Transverse colon (tissue), 4 donors: ENCODE measurements at regions not wholly inside any gene's neighbourhood (a gene's known extent, or its start where the extent isn't known, plus 50 kb on each side); places are given as distances from the start of the nearest gene placed in this dataset.

ENCODE experiments used
- DNase-seq: peaks from one replicate; pipeline ENCODE4 v3.0.0-alpha.2; 2019
- H3K27ac ChIP-seq, 4 donors: fragments of 200-600 bp; sonication (generic); 2 replicates each; pipeline ENCODE4 v1.5.1; 2016 to 2018; ENCODE audit warnings: inconsistent platforms in 4 of 4
- H3K27me3 ChIP-seq: fragments of 200-600 bp; sonication (generic); 2 replicates; pipeline ENCODE4 v1.5.1; 2017; ENCODE audit warnings: inconsistent platforms
- H3K36me3 ChIP-seq, 4 donors: fragments of 200-600 bp; sonication (generic); 2 replicates each; pipeline ENCODE4 v1.5.1; 2017 to 2019; ENCODE audit warnings: inconsistent platforms in 4 of 4
- H3K4me1 ChIP-seq, 4 donors: fragments of 200-600 bp; sonication (generic); 2 replicates each; pipeline ENCODE4 v1.5.1; 2017 to 2020; ENCODE audit warnings: inconsistent platforms in 4 of 4
- H3K4me3 ChIP-seq, 4 donors: fragments of 200-600 bp; sonication (generic); 1 replicate in 1 of 4; 2 replicates in 3 of 4; pipeline versions ENCODE4 v1.5.1 to v1.6.1; 2017 to 2019; ENCODE audit warnings: inconsistent platforms in 4 of 4
- H3K9me3 ChIP-seq, 2 donors: fragments of 200-600 bp; sonication (generic); 2 replicates each; pipeline ENCODE4 v1.5.1; 2017 to 2019; ENCODE audit warnings: inconsistent platforms in 2 of 2
- CTCF ChIP-seq, 5 experiments: fragments of 200-600 bp in 3 of 5; fragments of 450-650 bp in 2 of 5; sonication (generic) in 3 of 5; IDR thresholded peaks; 1 replicate in 2 of 5; 2 replicates in 3 of 5; pipeline ENCODE4 v1.5.1; 2016 to 2017; ENCODE audit warnings: antibody characterized with exemption in 5 of 5, inconsistent platforms in 3 of 5, mild to moderate bottlenecking in 2 of 5, moderate library complexity in 1 of 5
- EP300 ChIP-seq: sonication (generic); formaldehyde crosslinking; IDR thresholded peaks from one replicate; pipeline ENCODE4 v1.6.1; 2017; ENCODE audit warnings: antibody characterized with exemption, low read depth
- POLR2A ChIP-seq: fragments of 450-650 bp; IDR thresholded peaks from one replicate; pipeline ENCODE4 v1.6.1; 2016; ENCODE audit warnings: antibody characterized with exemption, mild to moderate bottlenecking, moderate library complexity
- POLR2AphosphoS5 ChIP-seq, 3 donors: sonication (generic); formaldehyde crosslinking; IDR thresholded peaks; one replicate each; pipeline ENCODE4 v1.6.1; 2016; ENCODE audit warnings: antibody characterized with exemption in 3 of 3
- WGBS, 2 donors: methylation state at CpG; one replicate each; pipeline ENCODE4 v1.1.5; 2018; ENCODE audit warnings: low coverage in 1 of 2; 5-methylcytosine and 5-hydroxymethylcytosine counted together
- in situ Hi-C, 4 donors: fragments of 200-750 bp; cut with MboI; loops; one replicate each; pipeline versions ENCODE4 v1.15.0 to v1.15.1; 2017; ENCODE audit warnings: low sequenced_read_pairs in 3 of 4, low pct_ligation_motif_present in 1 of 4, low pct_unique_long_range_greater_than_20kb in 1 of 4
- intact Hi-C: fragments of 100-400 bp; cut with DNase I; formaldehyde crosslinking; loops from one replicate; pipeline ENCODE4 v1.15.1; 2023; ENCODE audit warnings: low total_unique reads

- WGBS, 2 donors, result 59 to 85% methylated on average over 3 to 5 of the region's 5 CpGs
- H3K36me3 ChIP-seq, result no peaks in the 10 kb centered on the region
- H3K9me3 ChIP-seq, result no peaks in the 10 kb centered on the region
- H3K27me3 ChIP-seq, result no peaks in the 10 kb centered on the region
- intact Hi-C loops, result no loop called here
- in situ Hi-C loops, result no loop called here
- H3K4me3 ChIP-seq, result no peak overlapping the region
- H3K27ac ChIP-seq, result no peak overlapping the region
- DNase-seq, result no peak
- peaks cover 0 to 12% (median 4%) of the 10 kb centered on the region in 4 donors for H3K4me1 ChIP-seq
- TF ChIP-seq POLR2AphosphoS5 (IDR thresholded peaks at IDR 0.05), result no peak
- no peak for TF ChIP-seq CTCF (IDR thresholded peaks at IDR 0.05)
- no peak for TF ChIP-seq EP300
- no peak for TF ChIP-seq POLR2A
These were observed 169.6 kb upstream of the KIAA1217 start for GRCh38 chr10:24039315-24039714.

GRCh38 chr10:24039897-24040296 lies 169.0 kb upstream of the KIAA1217 start:
- no peaks in the 10 kb centered on the region for H3K9me3 ChIP-seq
- in situ Hi-C loops, result no loop called here
- H3K4me1 ChIP-seq, result peaks cover 0 to 12% (median 4%) of the 10 kb centered on the region in 4 donors
- no peaks in the 10 kb centered on the region for H3K36me3 ChIP-seq
- H3K27me3 ChIP-seq, result no peaks in the 10 kb centered on the region
- intact Hi-C loops, result no loop called here
- no peak overlapping the region for H3K4me3 ChIP-seq
- no peak for TF ChIP-seq EP300
- TF ChIP-seq POLR2A, result no peak
- TF ChIP-seq POLR2AphosphoS5 (IDR thresholded peaks at IDR 0.05), result no peak
- no peak for TF ChIP-seq CTCF (IDR thresholded peaks at IDR 0.05)
- 46 to 50% methylated on average over 1 to 3 of the region's 3 CpGs for WGBS, 2 donors
- peak overlapping the region in 1 of 4 donors; percentile 30 for H3K27ac ChIP-seq
- DNase-seq, result peak; percentile 14

- 42 to 48% methylated on average over 2 to 3 of the region's 3 CpGs for WGBS, 2 donors
- intact Hi-C loops (no loop called here), in situ Hi-C loops (no loop called here)
- no peak for TF ChIP-seq POLR2A
- no peak for TF ChIP-seq CTCF (IDR thresholded peaks at IDR 0.05)
- no peak for TF ChIP-seq POLR2AphosphoS5 (IDR thresholded peaks at IDR 0.05)
- DNase-seq, result no peak
- H3K27me3 ChIP-seq, result no peaks in the 10 kb centered on the region
- peaks cover 0 to 12% (median 4%) of the 10 kb centered on the region in 4 donors for H3K4me1 ChIP-seq
- no peaks in the 10 kb centered on the region for H3K9me3 ChIP-seq
- no peaks in the 10 kb centered on the region for H3K36me3 ChIP-seq
- H3K27ac ChIP-seq, result no peak overlapping the region
- no peak overlapping the region for H3K4me3 ChIP-seq
These were observed 167.9 kb upstream of the KIAA1217 start for GRCh38 chr10:24041034-24041433.

GRCh38 chr10:24041834-24042233 lies 167.1 kb upstream of the KIAA1217 start:
- in situ Hi-C loops (no loop called here), intact Hi-C loops (no loop called here)
- no peaks in the 10 kb centered on the region for H3K27me3 ChIP-seq
- H3K4me3 ChIP-seq, result no peak overlapping the region
- H3K9me3 ChIP-seq, result no peaks in the 10 kb centered on the region
- H3K4me1 ChIP-seq, result peaks cover 0 to 12% (median 4%) of the 10 kb centered on the region in 4 donors
- TF ChIP-seq POLR2AphosphoS5 (IDR thresholded peaks at IDR 0.05), result no peak
- DNase-seq, result no peak
- no peak overlapping the region for H3K27ac ChIP-seq
- 43 to 46% methylated on average over 5 to 8 of the region's 8 CpGs for WGBS, 2 donors
- H3K36me3 ChIP-seq, result no peaks in the 10 kb centered on the region

- H3K36me3 ChIP-seq, result no peaks in the 10 kb centered on the region
- no peaks in the 10 kb centered on the region for H3K9me3 ChIP-seq
- H3K4me3 ChIP-seq, result no peak overlapping the region
- no peaks in the 10 kb centered on the region for H3K27me3 ChIP-seq
- intact Hi-C loops (no loop called here), in situ Hi-C loops (no loop called here)
- no peak overlapping the region for H3K27ac ChIP-seq
- WGBS, 2 donors, result 79 to 91% methylated on average over 3 of the region's 3 CpGs
- no peak for DNase-seq
- no peak for TF ChIP-seq CTCF (IDR thresholded peaks at IDR 0.05)
- TF ChIP-seq EP300, result no peak
- peaks cover 0 to 12% (median 4%) of the 10 kb centered on the region in 4 donors for H3K4me1 ChIP-seq
These were observed 166.1 kb upstream of the KIAA1217 start for GRCh38 chr10:24042884-24043283.
